GM21367 (cell line): ENCODE measurements at regions not wholly inside any gene's neighbourhood (a gene's known extent, or its start where the extent isn't known, plus 50 kb on each side); places are given as distances from the start of the nearest gene placed in this dataset.

Experiments
- ATAC-seq: cut with Tn5 transposase; IDR thresholded peaks from one replicate; pipeline ENCODE4 v1.9.1; 2021; ENCODE audit not compliant: unreplicated experiment

- no peak for ATAC-seq
These were observed 389.5 kb downstream of the KIF4B start for GRCh38 chr5:155402927-155403640.

- ATAC-seq: no peak
These were observed 393.3 kb downstream of the KIF4B start for GRCh38 chr5:155406815-155407214.

GRCh38 chr5:155408465-155408864 lies 394.9 kb downstream of the KIF4B start:
- no peak for ATAC-seq

- no peak for ATAC-seq
These were observed 403.2 kb downstream of the KIF4B start for GRCh38 chr5:155416765-155417164.

GRCh38 chr5:155418960-155419579 lies 405.5 kb downstream of the KIF4B start:
- ATAC-seq: no peak

- no peak for ATAC-seq
These were observed 416.6 kb downstream of the KIF4B start for GRCh38 chr5:155430192-155430591.

GRCh38 chr5:155434267-155434666 lies 420.7 kb downstream of the KIF4B start:
- ATAC-seq: no peak

- no peak for ATAC-seq
These were observed 421.1 kb downstream of the KIF4B start for GRCh38 chr5:155434681-155435080.

- ATAC-seq: no peak
These were observed 428.3 kb downstream of the KIF4B start for GRCh38 chr5:155441849-155442248.

GRCh38 chr5:155451106-155451505 lies 437.6 kb downstream of the KIF4B start:
- no peak for ATAC-seq

- no peak for ATAC-seq
These were observed 442.4 kb downstream of the KIF4B start for GRCh38 chr5:155455791-155456514.

GRCh38 chr5:155459889-155460500 lies 446.4 kb downstream of the KIF4B start:
- no peak for ATAC-seq

- no peak for ATAC-seq
These were observed 447.0 kb downstream of the KIF4B start for GRCh38 chr5:155460501-155460931.

- ATAC-seq: no peak
These were observed 447.7 kb downstream of the KIF4B start for GRCh38 chr5:155461304-155461703.

GRCh38 chr5:155466851-155467250 lies 453.3 kb downstream of the KIF4B start:
- no peak for ATAC-seq

- no peak for ATAC-seq
These were observed 457.5 kb downstream of the KIF4B start for GRCh38 chr5:155471027-155471426.

- ATAC-seq: no peak
These were observed 459.2 kb downstream of the KIF4B start for GRCh38 chr5:155472780-155473179.

- no peak for ATAC-seq
These were observed 461.8 kb downstream of the KIF4B start for GRCh38 chr5:155475318-155475717.

GRCh38 chr5:155480731-155481131 lies 467.2 kb downstream of the KIF4B start:
- ATAC-seq: no peak

GRCh38 chr5:155481182-155481581 lies 467.6 kb downstream of the KIF4B start:
- no peak for ATAC-seq

- no peak for ATAC-seq
These were observed 468.9 kb downstream of the KIF4B start for GRCh38 chr5:155482428-155482827.

- no peak for ATAC-seq
These were observed 471.8 kb downstream of the KIF4B start for GRCh38 chr5:155485386-155485785.
